ENCODE measurements at regions not wholly inside any gene's neighbourhood (a gene's known extent, or its start where the extent isn't known, plus 50 kb on each side); places are given as distances from the start of the nearest gene placed in this dataset.

GRCh38 chr6:133190912-133191311 lies 50.2 kb upstream of the EYA4 start:
- TF ChIP-seq CTCF (IDR thresholded peaks at IDR 0.05; ENCODE audit: insufficient read depth, low read length) (no peak), GABPA (IDR thresholded peaks at IDR 0.05; ENCODE audit: low read depth) (no peak), POLR2AphosphoS5 (IDR thresholded peaks at IDR 0.05; ENCODE audit: low read depth) (no peak), REST (IDR thresholded peaks at IDR 0.05; ENCODE audit: insufficient replicate concordance, low read depth) (no peak), SPI1 (IDR thresholded peaks at IDR 0.05; ENCODE audit: borderline replicate concordance, low read depth) (no peak)

Measured in HL-60 (cell line).